ENCODE measurements at regions not wholly inside any gene's neighbourhood (a gene's known extent, or its start where the extent isn't known, plus 50 kb on each side); places are given as distances from the start of the nearest gene placed in this dataset.

DNA sequence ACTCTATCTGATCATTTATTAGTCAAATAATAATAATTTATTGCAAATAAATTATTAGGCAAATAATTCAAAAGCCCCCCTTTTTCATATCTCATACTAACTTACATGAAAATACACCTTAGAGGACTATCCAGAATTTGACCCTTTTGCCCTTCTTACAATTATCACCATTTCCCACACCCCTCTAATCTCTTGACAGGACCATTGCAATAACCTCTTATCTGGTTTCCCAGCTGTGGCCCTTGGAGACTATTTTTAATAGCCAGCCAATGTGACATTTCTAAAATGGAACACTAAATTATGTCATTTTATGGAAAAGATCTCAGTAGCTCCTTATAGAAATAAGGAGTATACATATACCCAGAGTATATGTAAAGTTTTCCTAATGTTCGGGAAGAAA lies 588.4 kb upstream of the COX7C start:
- DNase-seq (ENCODE audit: low spot score in 2 of 2): no peak
- Histone ChIP-seq H3K27me3 (no peaks in the 10 kb centered on the region), H3K36me3 (no peaks in the 10 kb centered on the region), H3K4me3 (no peak overlapping the region), H3K27ac (no peak overlapping the region), H3K4me1 (no peaks in the 10 kb centered on the region), H3K9me3 (no peaks in the 10 kb centered on the region)
- TF ChIP-seq, protein P1, sequence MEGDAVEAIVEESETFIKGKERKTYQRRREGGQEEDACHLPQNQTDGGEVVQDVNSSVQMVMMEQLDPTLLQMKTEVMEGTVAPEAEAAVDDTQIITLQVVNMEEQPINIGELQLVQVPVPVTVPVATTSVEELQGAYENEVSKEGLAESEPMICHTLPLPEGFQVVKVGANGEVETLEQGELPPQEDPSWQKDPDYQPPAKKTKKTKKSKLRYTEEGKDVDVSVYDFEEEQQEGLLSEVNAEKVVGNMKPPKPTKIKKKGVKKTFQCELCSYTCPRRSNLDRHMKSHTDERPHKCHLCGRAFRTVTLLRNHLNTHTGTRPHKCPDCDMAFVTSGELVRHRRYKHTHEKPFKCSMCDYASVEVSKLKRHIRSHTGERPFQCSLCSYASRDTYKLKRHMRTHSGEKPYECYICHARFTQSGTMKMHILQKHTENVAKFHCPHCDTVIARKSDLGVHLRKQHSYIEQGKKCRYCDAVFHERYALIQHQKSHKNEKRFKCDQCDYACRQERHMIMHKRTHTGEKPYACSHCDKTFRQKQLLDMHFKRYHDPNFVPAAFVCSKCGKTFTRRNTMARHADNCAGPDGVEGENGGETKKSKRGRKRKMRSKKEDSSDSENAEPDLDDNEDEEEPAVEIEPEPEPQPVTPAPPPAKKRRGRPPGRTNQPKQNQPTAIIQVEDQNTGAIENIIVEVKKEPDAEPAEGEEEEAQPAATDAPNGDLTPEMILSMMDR (IDR thresholded peaks at IDR 0.05): no peak
- TF ChIP-seq POLR2A (IDR thresholded peaks at IDR 0.05) (no peak), EP300 (IDR thresholded peaks at IDR 0.05) (no peak)
- 85 to 90% methylated on average over 1 of the region's 1 CpG for WGBS, 2 donors

DNA sequence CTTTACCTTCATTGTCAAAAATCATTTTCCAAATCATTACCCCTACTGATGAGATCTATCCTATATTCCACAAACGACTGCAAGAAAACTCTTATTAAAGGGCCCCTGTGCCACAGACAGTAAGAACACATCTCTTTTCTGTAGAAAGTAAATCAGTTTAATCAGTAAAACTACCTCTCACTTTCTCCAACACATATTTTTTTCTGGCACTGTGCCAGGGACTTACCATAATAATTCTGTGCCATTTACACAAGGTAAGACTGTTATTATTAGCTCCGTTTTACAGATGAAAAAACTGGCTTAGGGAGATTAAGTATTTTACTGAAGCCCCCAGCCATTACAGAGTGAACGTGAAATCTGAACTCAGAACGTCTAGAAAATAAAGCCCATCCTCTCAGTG lies 587.0 kb upstream of the COX7C start:
- Histone ChIP-seq H3K27ac (no peak overlapping the region), H3K9me3 (no peaks in the 10 kb centered on the region), H3K27me3 (no peaks in the 10 kb centered on the region), H3K4me1 (no peaks in the 10 kb centered on the region), H3K36me3 (no peaks in the 10 kb centered on the region), H3K4me3 (no peak overlapping the region)
- 61 to 63% methylated on average over 4 of the region's 4 CpGs for WGBS, 2 donors
- TF ChIP-seq, protein P1 (IDR thresholded peaks at IDR 0.05): no peak
- TF ChIP-seq EP300 (IDR thresholded peaks at IDR 0.05) (no peak), POLR2A (IDR thresholded peaks at IDR 0.05) (no peak)
- DNase-seq (ENCODE audit: low spot score in 2 of 2): no peak

DNA sequence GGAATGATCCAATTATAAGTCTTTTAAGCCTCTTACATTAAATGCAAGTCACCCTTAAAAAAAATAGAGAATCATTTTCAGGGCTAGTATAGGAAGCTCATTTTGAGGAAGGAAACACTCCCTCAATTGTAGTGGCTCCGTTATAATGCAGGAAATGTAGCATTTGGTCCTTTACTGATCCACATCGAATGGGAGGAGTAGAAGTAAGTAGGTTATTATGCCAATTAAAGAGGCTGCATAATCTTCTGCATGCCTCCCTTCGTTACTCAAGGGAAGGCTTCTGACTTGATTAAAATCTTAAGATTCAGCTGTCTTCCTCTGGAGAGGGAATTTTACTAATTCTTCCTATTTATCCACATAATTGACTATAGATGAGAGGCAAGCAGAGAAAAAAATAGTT lies 579.2 kb upstream of the COX7C start:
- Histone ChIP-seq H3K36me3 (no peaks in the 10 kb centered on the region), H3K4me3 (no peak overlapping the region), H3K4me1 (no peaks in the 10 kb centered on the region), H3K27ac (no peak overlapping the region), H3K27me3 (no peaks in the 10 kb centered on the region), H3K9me3 (no peaks in the 10 kb centered on the region)
- DNase-seq (ENCODE audit: low spot score in 2 of 2): no peak
- WGBS, 2 donors: 54 to 58% methylated on average over 3 of the region's 3 CpGs
- no peak for TF ChIP-seq EP300 (IDR thresholded peaks at IDR 0.05)

DNA sequence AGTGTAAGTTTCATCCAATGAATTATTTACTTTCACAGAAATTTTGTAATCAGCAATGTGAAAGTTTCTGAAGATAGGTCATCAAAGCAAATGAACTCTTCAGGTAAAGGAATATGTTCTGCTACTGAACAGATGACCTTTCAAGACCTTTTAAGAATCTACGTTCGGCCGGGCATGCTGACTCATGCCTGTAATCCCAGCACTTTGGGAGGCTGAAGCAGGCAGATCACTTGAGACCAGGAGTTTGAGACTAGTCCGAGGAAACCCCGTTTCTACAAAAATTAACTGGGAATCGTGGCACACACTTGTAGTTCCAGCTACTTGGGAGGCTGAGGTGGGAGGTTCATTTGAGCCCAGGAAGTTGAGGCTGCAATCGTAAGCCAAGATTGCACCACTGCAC lies 578.4 kb upstream of the COX7C start:
- H3K36me3 ChIP-seq: no peaks in the 10 kb centered on the region
- no peak for DNase-seq (ENCODE audit: low spot score in 2 of 2)
- TF ChIP-seq POLR2A (IDR thresholded peaks at IDR 0.05) (no peak), EP300 (IDR thresholded peaks at IDR 0.05) (no peak)
- TF ChIP-seq, protein P1 (IDR thresholded peaks at IDR 0.05): no peak
- no peak overlapping the region for H3K4me3 ChIP-seq
- H3K4me1 ChIP-seq: no peaks in the 10 kb centered on the region
- no peaks in the 10 kb centered on the region for H3K9me3 ChIP-seq
- no peaks in the 10 kb centered on the region for H3K27me3 ChIP-seq
- H3K27ac ChIP-seq: no peak overlapping the region
- WGBS, 2 donors: 76 to 83% methylated on average over 7 of the region's 7 CpGs

DNA sequence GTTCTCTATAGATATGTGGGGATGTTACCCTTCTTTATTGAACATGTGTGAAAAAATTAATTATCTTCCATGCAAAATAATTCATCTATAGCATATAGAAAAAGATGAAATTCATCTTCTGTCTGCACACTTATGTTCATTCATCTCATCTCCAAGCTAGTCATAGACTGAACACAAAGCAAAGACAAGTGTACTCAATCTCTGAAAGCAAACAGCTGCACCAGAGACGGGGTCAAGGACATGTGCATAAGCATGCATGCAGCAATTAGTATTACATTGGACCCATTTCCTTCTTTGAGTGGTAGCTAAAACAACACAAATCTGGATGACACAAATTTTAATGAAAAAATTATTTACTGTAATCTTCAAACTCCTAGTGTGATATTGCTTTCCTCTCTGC lies 547.0 kb upstream of the COX7C start:
- H3K4me1 ChIP-seq: no peaks in the 10 kb centered on the region
- H3K27ac ChIP-seq: no peak overlapping the region
- H3K4me3 ChIP-seq: no peak overlapping the region
- WGBS, 2 donors: 76 to 77% methylated on average over 1 of the region's 1 CpG
- TF ChIP-seq EP300 (IDR thresholded peaks at IDR 0.05) (no peak), POLR2A (IDR thresholded peaks at IDR 0.05) (no peak)
- TF ChIP-seq, protein P1 (IDR thresholded peaks at IDR 0.05): no peak
- no peaks in the 10 kb centered on the region for H3K27me3 ChIP-seq
- H3K36me3 ChIP-seq: no peaks in the 10 kb centered on the region
- DNase-seq (ENCODE audit: low spot score in 2 of 2): no peak
- H3K9me3 ChIP-seq: no peaks in the 10 kb centered on the region

DNA sequence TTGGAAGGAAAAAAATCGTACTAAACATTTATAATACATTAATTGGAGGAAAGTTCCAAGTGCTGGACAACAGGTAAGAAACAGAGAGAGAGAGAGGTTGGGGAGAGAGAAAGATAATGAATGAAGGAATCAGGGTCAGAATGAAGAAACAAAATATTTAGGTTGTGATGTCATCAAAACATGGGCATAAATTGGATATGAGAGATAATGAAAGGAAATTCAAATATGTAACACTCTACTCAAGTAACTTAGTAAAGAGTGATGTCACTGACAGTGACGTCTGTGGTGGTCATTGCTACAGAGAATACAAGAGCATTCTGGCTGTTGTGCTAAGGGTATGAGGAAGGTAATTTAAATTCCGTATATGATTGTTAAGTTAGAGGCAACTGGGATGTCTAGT lies 543.4 kb upstream of the COX7C start:
- Histone ChIP-seq H3K27ac (no peak overlapping the region), H3K27me3 (no peaks in the 10 kb centered on the region), H3K36me3 (no peaks in the 10 kb centered on the region), H3K4me3 (no peak overlapping the region), H3K4me1 (no peaks in the 10 kb centered on the region), H3K9me3 (no peaks in the 10 kb centered on the region)
- 69 to 70% methylated on average over 3 of the region's 3 CpGs for WGBS, 2 donors
- TF ChIP-seq, protein P1 (IDR thresholded peaks at IDR 0.05): no peak
- TF ChIP-seq POLR2A (IDR thresholded peaks at IDR 0.05) (no peak), EP300 (IDR thresholded peaks at IDR 0.05) (no peak)
- DNase-seq (ENCODE audit: low spot score in 2 of 2): no peak
